ENCODE measurements at regions not wholly inside any gene's neighbourhood (a gene's known extent, or its start where the extent isn't known, plus 50 kb on each side); places are given as distances from the start of the nearest gene placed in this dataset.

- no peak overlapping the region for H3K27ac Mint-ChIP-seq
These were observed 250.1 kb downstream of the FAM170A start for GRCh38 chr5:119879446-119879845.

GRCh38 chr5:119895066-119895465 is 265.7 kb downstream of the FAM170A start:
- Mint-ChIP-seq H3K27me3 (ENCODE audit: low read depth in 3 of 3) (peaks cover 0 to 5% (median 2%) of the 10 kb centered on the region in 3 donors), H3K4me3 (no peak overlapping the region), H3K4me1 (no peaks in the 10 kb centered on the region), H3K36me3 (no peaks in the 10 kb centered on the region), H3K9me3 (no peaks in the 10 kb centered on the region), H3K27ac (no peak overlapping the region)
- Histone ChIP-seq H3K9me3 (replicated peaks in 1 of 2; ENCODE audit: control insufficient read depth in 1 of 2, insufficient read depth in 1 of 2, low read length in 2 of 2) (no peaks in the 10 kb centered on the region), H3K9ac (ENCODE audit: insufficient read depth, low read length, poor library complexity, severe bottlenecking) (no peak overlapping the region), H3K27ac (ENCODE audit: low read depth in 1 of 2, low read length in 2 of 2) (no peak overlapping the region), H4K20me1 (ENCODE audit: insufficient read depth, low read length) (no peaks in the 10 kb centered on the region), H3K4me2 (replicated peaks; ENCODE audit: extremely low read depth, low read length, poor library complexity, severe bottlenecking) (no peak overlapping the region), H2AFZ (ENCODE audit: insufficient read depth, low read depth, low read length, poor library complexity, severe bottlenecking) (no peak overlapping the region), H3K4me1 (ENCODE audit: control insufficient read depth in 1 of 2, insufficient read depth in 2 of 2, low read length in 2 of 2) (no peaks in the 10 kb centered on the region), H3K27me3 (ENCODE audit: control insufficient read depth in 2 of 2, insufficient read depth in 2 of 2, low read length in 2 of 2) (no peaks in the 10 kb centered on the region), H3K79me2 (ENCODE audit: insufficient read depth, low read length) (no peaks in the 10 kb centered on the region), H3K36me3 (replicated peaks in 1 of 2; ENCODE audit: control insufficient read depth in 1 of 2, insufficient read depth in 2 of 2, low read length in 2 of 2) (no peaks in the 10 kb centered on the region), H3K4me3 (replicated peaks in 1 of 3; ENCODE audit: low read depth in 2 of 3, low read length in 3 of 3) (no peak overlapping the region)
- WGBS (ENCODE audit: insufficient coverage): 100% methylated on average over 1 of the region's 2 CpGs
- no peak for TF ChIP-seq CTCF (IDR thresholded peaks at IDR 0.05)
- intact Hi-C loops (cut with micrococcal nuclease): no loop called here
- DNase-seq: no peak

More at GRCh38 chr5:119879446-119879845, 250.1 kb downstream of the FAM170A start:
- no CpG with 5 or more reads among the region's 2 CpGs for WGBS (ENCODE audit: insufficient coverage)
- no peak for DNase-seq
- peaks cover 5% of the 10 kb centered on the region for H3K4me1 Mint-ChIP-seq
- no peaks in the 10 kb centered on the region for H3K79me2 ChIP-seq (ENCODE audit: insufficient read depth, low read length)
- no peak overlapping the region for H3K9ac ChIP-seq (ENCODE audit: insufficient read depth, low read length, poor library complexity, severe bottlenecking)
- no peak overlapping the region for H3K27ac ChIP-seq (ENCODE audit: low read depth in 1 of 2, low read length in 2 of 2)
- H3K4me1 ChIP-seq (ENCODE audit: control insufficient read depth in 1 of 2, insufficient read depth in 2 of 2, low read length in 2 of 2): no peaks in the 10 kb centered on the region
- no peaks in the 10 kb centered on the region for H3K36me3 Mint-ChIP-seq
- no peaks in the 10 kb centered on the region for H3K36me3 ChIP-seq (replicated peaks in 1 of 2; ENCODE audit: control insufficient read depth in 1 of 2, insufficient read depth in 2 of 2, low read length in 2 of 2)
- H3K9me3 Mint-ChIP-seq: peaks cover 0 to 2% (median 0%) of the 10 kb centered on the region in 7 donors
- no peak overlapping the region for H3K4me3 Mint-ChIP-seq
- TF ChIP-seq CTCF (IDR thresholded peaks at IDR 0.05): no peak
- H4K20me1 ChIP-seq (ENCODE audit: insufficient read depth, low read length): no peaks in the 10 kb centered on the region
- no peak overlapping the region for H3K4me3 ChIP-seq (replicated peaks in 1 of 3; ENCODE audit: low read depth in 2 of 3, low read length in 3 of 3)
- intact Hi-C loops (cut with micrococcal nuclease): no loop called here
- no peak overlapping the region for H3K4me2 ChIP-seq (replicated peaks; ENCODE audit: extremely low read depth, low read length, poor library complexity, severe bottlenecking)
- no peaks in the 10 kb centered on the region for H3K27me3 ChIP-seq (ENCODE audit: control insufficient read depth in 2 of 2, insufficient read depth in 2 of 2, low read length in 2 of 2)
- peaks cover 0 to 1% (median 0%) of the 10 kb centered on the region in 3 donors for H3K27me3 Mint-ChIP-seq (ENCODE audit: low read depth in 3 of 3)
- no peaks in the 10 kb centered on the region for H3K9me3 ChIP-seq (replicated peaks in 1 of 2; ENCODE audit: control insufficient read depth in 1 of 2, insufficient read depth in 1 of 2, low read length in 2 of 2)
- H2AFZ ChIP-seq (ENCODE audit: insufficient read depth, low read depth, low read length, poor library complexity, severe bottlenecking): no peak overlapping the region
